ENCODE measurements at regions not wholly inside any gene's neighbourhood (a gene's known extent, or its start where the extent isn't known, plus 50 kb on each side); places are given as distances from the start of the nearest gene placed in this dataset.
"Not testable (repeated sequence)": the region's sequence is repeated elsewhere in the genome, so short reads cannot be mapped to it uniquely, and the experiment has no call there.

DNA sequence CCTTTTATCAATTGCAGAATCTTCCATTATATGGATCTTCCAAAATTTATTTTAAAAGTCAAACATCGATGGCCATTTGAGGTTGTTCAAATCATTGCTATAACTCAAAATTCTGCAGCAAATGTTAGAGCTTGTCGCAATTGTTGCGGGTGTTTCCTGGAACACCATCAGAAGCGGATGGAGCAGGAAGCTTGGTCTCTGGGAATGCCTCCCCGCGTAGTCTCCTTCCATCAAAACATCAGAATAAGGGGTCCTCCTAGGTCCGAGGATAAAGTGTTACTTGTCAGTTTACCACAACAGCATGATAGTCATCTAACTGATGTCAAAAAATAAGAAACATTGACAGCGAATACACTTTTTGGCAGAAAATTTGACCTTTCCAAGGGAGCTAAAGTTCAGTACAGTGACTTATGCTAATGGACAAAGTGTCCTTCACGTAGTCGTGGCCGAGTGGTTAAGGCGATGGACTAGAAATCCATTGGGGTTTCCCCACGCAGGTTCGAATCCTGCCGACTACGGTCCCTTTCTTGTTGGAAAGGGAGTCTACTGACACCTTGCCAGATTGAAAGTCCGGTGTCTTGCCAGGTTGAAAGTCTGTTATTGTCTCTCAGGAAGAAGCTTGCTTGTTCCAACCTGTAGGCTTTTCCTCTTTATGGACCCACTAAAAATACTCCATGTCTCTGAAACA lies 59.0 kb upstream of the ZNF184 start:
- TF ChIP-seq ZFX (IDR thresholded peaks at IDR 0.05), result no peak
- TF ChIP-seq, protein P1, sequence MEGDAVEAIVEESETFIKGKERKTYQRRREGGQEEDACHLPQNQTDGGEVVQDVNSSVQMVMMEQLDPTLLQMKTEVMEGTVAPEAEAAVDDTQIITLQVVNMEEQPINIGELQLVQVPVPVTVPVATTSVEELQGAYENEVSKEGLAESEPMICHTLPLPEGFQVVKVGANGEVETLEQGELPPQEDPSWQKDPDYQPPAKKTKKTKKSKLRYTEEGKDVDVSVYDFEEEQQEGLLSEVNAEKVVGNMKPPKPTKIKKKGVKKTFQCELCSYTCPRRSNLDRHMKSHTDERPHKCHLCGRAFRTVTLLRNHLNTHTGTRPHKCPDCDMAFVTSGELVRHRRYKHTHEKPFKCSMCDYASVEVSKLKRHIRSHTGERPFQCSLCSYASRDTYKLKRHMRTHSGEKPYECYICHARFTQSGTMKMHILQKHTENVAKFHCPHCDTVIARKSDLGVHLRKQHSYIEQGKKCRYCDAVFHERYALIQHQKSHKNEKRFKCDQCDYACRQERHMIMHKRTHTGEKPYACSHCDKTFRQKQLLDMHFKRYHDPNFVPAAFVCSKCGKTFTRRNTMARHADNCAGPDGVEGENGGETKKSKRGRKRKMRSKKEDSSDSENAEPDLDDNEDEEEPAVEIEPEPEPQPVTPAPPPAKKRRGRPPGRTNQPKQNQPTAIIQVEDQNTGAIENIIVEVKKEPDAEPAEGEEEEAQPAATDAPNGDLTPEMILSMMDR (conservative IDR thresholded peaks at IDR 0.05), result no peak
- H3K27ac ChIP-seq, result no peak overlapping the region

DNA sequence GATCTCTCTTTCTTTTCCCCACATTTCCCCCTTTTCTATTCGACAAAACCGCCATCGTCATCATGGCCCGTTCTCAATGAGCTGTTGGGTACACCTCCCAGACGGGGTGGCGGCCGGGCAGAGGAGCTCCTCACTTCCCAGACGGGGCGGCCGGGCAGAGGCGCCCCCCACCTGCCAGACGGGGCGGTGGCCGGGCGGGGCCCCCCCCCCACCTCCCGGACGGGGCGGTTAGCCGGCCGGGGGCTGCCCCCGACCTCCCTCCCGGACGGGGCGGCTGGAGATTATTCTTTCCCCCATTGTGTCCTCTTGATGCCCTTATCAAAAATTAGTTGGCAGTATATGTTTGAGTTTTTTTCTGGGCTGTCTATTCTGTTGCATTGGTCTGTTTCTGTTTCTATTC lies 56.9 kb upstream of the ZNF184 start:
- H3K27ac ChIP-seq, result not testable (repeated sequence)

DNA sequence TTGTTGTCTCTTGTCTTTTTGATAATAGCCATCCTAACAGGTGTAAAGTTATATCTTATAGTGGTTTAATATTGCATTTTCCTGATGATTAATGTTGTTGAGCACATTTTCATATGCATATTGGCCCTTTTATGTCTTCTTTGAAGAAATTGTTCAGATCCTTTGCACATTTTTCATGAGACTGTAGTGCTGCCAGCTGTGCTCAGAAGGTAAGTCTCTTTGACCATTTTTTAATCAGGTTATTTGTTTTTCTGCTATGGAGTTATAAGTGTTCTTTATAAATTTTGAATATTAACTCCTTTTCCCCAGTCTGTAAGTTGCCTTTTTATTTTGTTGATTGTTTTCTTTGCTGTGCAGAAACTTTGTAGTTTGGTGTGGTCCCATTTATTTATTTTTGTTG lies 55.8 kb upstream of the ZNF184 start:
- TF ChIP-seq, protein P1 (conservative IDR thresholded peaks at IDR 0.05), result no peak
- no peak for TF ChIP-seq ZFX (IDR thresholded peaks at IDR 0.05)
- no peak overlapping the region for H3K27ac ChIP-seq
